NCI-H2171 (cell line): ENCODE measurements at regions not wholly inside any gene's neighbourhood (a gene's known extent, or its start where the extent isn't known, plus 50 kb on each side); places are given as distances from the start of the nearest gene placed in this dataset.

Experiments
- DNase-seq: peaks from one replicate; lab custom pipeline; 2025; lab: John Stamatoyannopoulos, UW

DNA sequence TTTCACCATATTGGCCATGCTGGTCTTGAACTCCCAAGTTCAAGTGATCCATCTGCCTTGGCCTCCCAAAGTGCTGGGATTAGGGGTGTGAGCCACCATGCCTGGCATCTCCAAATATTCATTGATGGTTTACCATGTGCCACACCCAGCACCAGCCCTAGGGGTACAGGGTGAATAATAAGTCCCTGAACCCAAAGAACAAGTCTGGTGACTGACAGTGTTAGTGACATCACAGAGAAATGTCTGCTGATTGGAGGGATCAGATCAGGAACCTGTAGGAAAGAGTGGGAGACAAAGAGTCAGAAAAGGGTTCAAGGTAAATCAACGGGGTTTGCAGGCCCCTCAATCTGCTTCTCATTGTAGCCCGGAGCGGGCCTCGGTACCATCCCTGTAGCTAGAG lies 118.4 kb upstream of the NABP1 start:
- DNase-seq = no peak

DNA sequence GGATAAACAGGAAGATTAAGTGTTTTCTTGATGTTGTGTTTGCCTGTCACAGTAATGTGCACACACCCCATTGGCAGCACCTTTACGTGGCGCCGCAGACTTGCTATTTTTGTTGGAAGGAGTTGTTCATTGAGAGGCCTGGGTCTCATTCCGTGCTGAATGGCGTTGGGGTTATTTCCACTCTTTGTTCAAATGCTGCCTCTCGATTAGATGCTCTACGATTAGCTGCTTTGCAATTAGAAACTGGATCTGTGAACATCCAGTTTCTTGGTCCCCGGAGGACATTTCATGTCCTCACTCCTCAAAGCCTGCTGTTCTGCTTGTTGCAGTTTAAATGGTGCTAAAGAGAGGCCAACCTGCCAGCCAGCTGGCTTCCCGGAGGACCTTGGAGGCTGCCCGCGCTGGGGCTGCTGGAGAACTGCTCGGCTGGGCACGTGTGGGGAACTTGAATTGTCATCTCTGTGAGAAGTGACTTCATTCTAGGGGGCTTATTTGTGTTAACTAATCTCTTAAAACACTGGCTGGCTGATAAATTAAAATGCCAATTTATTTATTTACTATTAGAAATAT lies 117.4 kb upstream of the NABP1 start:
- peak; percentile 57 for DNase-seq

DNA sequence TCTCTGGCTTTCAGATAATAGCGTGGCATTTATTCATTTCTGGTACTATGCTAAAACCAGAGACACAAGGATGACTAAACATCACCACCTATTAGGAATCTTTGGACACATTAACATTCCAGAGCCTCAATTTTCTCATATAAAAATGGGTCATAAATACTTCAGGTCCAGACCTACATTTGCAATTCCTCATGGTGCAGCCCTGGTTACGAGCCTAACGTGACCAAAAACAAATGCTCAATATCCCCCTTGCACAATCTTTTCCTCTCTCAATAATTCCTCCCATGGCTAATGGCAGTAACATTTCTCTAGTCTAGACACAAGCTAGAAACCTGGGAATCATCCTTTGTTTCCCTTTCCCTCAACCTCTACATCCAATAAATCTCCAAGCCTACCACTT lies 112.8 kb upstream of the NABP1 start:
- no peak for DNase-seq

DNA sequence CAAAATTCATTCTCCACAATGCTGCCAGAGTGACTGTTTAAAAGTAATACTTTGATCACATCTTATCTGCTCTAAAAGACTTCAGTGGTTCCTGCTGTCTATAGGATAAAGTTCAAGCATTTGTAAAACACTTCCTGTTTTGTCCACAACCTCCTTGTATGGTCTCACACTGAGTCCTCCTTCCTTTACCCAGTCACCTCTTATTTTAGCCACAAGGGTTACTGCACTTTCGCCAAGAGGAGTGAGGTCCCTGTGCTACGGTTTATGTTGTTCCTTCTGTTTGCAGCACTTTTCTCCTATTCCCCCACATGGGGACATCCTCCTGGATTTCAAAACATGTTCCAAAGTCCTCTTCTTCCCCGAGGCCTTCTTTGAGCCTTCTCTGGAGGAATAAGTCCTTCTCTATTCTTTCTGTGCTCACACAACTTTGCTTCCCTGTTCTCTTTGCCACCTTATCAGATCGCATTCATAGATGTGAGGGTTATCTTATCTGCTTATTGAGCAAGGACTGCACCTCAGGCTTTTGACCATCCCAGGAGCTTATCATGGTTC lies 112.2 kb upstream of the NABP1 start:
- DNase-seq = no peak

DNA sequence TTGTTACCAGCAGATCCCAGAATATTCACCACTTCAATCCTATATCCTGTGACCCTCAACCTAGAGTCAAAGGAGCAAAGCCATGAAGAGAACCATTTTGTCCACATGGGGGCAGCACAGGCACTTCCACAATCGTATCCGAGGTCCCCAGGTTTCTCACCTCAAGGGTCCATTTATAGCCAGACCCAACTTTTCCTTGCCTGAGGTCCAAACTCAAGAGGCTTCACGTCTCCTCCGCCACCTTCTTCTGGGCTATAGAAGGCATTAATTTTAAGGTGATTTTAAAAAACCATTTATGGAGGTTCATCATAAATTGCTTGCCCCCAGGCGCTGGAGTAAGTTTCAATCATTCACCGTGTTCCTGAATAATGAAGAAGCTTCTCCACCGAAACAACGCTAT lies 111.6 kb upstream of the NABP1 start:
- peak; percentile 22 for DNase-seq

DNA sequence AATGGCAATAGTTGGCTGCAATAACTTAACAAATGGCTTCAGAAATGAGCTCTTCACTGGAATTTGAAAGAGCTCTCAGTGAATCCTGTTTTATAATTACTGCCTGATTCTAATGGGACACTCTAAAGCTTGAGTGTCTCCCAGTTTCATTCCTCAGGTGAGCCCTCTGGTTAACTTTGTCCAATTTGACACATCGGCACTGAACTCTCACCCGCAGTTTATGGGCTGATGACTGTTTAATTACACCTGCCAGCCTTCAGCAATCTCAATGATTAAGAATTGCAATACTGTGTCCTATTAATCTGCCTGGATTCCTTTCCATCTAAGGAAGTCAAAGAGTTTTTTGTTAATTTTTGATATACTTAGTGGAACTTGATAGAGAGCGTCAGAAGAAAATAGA lies 110.7 kb upstream of the NABP1 start:
- no peak for DNase-seq

DNA sequence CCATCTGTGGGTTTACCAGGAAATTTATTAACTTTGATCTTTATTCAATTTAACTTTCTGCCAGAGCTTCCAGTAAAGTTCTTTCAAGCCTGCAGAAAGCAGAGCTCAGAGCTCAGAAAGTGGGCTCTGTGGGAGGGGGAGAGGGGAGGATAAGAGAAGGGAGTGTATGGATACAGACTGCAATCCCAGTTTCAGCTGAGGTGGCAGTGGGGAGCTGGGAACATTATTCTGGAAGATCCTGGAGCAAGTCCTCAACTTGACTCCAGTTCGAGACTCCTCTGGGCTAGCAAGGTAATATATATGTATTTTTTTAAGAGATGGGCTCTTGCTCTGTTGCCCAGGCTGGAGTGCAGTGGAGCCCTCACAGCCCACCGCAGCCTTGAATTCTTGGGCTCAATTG lies 108.9 kb upstream of the NABP1 start:
- DNase-seq = no peak

DNA sequence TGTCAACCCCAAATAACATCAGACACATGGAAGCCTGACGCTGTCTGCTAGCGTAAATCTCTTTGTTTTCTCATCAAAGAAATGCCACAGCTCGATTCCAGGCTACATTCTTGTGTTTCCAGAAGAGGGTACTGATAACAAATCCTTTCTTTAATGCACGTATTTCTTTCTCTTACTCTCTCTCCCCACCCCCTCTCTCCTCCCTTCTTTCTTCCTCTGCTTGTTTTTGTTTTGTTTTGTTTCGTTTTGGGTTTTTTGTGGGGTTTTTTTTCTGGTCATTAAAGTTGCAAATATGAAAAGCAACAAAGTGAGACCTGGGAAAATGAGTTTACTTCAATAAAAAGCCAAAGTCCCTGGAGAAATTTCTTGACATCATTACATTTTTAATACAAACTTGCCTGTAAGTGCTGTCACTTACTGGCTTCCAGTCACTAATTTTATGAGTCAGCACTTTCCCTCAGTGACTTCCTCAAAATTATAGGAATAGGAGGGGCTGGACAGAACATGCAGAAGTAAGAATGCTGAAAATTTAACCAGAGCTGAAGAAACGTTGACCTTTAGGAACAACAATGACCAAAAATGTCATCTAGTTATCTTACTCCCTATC lies 106.7 kb upstream of the NABP1 start:
- DNase-seq = no peak

DNA sequence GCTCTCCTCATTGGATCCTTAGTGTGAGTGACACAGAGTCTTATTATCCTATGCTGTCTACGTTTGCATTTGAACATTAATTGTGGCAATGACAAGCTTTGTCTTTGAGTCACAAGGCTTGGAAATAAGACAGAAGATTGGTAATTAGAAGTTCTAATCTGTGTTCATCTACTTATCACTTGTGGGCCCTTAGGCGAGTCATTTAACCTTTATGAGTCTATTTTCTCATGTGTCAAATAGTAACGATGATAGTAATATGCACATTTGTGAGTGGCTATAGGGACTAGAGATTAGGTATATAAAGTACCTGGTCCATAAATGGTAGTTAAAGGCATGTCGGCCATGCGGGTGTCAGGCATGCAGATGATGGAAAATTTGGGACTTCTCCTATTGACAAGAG lies 105.6 kb upstream of the NABP1 start:
- DNase-seq = no peak

DNA sequence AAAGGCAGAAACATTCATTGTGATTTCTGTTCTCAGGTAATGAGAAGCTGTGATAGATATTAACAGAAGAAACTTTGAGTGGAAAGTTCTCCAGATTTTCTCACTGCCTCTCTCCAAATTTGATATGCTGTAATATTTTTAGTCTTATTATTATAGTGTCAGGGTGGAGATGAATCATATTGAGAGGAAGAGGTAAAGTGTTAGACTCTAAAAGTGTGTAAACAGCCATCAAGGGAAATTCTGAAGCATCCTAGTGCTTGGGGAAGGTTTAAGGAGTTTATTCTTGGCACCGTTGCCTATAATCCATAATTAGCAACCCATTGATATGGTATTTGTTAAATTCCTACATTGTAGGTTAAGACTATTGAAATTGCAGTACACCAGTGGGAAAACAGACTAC lies 104.7 kb upstream of the NABP1 start:
- no peak for DNase-seq

DNA sequence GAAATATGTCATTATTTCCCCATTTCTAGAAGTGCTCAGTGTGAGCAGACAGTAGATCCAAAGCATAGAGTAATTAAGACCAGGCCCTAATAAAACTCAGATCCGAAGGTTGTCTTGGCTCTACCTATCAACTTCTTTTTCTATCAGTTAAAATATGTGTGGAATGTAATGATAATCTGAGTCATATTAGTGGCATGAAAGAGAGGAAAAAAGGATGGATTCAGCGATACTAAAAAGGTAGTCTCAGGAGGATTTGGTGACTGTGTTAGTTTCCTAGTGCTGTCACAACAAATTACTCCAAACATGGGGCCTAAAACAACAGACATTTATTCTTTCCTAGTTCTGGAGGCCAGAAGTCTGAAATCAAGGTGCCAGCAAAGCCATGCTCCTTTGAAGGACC lies 103.7 kb upstream of the NABP1 start:
- no peak for DNase-seq

DNA sequence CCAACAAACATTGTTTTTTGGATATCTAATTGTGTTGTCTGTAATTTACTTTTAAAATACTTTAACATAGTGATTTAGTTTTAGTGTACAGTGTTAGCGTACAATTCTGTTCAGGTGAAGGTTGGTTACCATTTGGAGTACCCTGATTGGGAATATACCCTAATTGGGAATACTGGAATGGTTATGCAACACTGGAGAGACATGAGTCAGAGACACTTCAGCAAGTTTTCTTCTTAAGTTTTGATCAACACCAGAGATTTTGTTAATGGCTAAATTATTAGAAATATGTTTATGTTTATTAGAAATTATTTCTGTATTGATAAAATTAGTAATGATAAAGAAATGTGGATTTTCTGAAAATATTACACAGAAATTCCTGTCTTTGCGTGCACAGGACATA lies 100.3 kb upstream of the NABP1 start:
- no peak for DNase-seq

DNA sequence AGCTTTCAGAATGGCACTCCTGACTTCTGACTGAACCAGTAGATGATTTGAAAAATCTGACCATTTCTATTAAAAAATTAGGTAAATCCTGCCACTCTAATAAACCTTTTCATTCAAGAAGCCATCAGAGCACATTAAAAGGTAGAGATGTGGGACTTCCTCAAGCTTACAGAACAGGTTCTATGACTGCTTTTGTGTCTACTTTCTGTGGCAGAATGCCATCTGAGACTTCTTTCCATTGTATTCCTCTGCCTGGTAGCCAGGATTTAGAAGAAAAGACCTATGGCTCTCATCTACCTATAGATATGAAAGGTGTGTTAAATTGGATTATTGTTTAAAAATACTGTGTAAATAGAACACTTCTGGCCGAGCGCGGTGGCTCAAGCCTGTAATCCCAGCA lies 99.9 kb upstream of the NABP1 start:
- DNase-seq = no peak

DNA sequence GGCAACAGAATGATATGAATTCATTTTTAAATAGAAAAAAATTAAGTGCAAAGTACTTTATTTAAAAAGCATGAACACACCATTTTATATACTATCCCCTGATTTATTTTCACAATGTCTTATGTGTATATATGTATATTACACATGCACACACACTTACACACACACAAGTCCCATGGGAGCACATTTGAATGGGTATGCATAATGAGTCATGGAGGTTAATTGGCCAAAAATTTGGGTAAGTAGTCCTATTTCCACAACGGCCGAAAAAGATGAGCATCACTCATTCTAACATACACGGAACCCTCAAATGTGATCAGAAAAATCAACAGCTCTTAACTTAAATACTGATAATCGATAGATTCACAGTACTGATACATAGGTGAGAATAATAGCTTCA lies 97.4 kb upstream of the NABP1 start:
- no peak for DNase-seq

DNA sequence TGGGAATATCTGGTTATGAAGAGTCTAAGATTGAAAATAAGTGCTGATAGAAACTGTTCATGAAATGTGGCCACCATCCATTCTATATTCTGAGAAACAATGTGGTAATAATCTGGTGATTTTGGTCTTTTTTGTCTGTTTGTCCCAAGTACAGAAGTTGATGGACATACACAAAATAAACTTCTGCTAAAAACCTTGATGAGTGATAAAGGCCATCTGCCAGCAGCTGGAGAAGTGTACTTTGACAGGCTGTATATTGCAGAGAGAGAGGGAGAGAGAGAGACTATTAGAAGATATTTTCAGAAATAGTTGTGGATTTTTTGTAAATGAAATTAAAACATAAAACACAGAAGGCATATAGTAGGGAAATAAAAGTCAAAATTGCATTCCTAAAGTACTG lies 96.9 kb upstream of the NABP1 start:
- DNase-seq = no peak

DNA sequence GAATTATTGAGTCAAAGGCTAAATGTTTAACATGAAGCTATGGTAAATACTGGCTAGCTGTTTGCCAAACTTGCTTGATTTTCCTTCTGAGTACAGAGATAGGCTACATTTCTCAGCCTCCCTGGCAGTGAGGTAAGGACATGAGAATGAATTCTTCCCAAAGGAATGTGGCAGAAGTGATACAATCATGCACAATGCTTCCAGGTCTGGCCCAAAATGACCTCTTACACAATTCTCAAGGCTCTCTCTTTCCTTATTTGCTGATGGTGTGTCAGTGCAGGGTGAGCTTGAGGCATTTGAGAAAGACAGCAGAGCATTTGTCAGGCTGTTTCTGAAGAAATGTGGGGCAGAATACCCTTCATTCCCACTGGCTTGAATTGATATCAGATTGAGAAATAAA lies 95.6 kb upstream of the NABP1 start:
- DNase-seq = no peak

DNA sequence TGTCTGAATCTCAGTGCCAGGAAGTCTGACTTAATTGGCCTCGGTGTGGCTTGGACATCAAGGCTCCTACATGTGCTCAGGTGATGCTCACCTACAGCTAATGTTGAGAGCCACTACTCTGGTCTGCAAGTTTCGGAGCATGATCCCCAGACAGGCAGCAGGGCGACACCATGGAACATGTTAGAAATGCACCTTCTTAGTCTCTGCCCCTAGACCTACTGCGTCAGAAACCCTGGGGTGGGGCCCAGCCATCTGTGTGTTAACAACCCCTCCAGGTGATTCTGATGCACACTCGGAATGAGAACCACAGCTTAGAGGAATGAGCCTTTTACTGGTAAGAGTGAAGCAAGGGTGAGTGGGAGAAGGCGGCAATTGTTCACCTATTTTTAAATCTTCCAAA lies 86.9 kb upstream of the NABP1 start:
- no peak for DNase-seq

DNA sequence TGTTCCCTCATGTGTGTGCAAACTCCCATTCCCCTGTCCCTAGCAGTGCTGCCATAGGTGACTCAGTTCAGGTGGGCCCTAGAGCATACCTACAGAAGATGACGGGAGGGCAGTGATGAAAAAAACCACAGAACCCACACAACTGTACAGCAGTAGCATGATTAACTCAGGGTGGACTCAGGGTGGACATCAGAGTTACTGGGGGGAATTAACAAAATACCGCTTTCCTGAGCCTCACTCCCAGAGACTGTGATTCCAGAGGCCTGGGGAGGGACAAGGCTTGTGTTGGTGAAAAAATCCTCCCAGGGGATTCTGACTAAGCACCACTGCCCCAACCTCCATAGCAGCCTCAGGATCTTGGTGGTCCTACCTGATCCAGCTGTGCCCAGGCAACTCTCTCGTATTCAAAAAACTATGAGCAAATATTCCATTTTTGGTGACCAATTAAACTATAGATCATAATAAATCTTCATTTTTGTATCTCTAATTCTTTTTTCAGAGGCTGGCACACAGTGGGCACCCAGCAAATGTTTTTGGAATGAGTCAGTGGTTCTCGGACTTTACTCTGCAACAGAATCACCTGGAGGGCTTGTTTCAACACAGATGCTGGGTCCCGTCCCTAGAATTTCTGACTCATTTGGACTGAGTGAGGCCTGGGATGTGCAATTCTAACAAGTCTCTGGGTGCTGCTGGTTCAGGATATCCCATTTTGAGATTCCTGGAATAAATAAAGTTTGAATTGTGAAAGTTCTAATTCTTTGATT lies 84.1 kb upstream of the NABP1 start:
- DNase-seq = no peak

DNA sequence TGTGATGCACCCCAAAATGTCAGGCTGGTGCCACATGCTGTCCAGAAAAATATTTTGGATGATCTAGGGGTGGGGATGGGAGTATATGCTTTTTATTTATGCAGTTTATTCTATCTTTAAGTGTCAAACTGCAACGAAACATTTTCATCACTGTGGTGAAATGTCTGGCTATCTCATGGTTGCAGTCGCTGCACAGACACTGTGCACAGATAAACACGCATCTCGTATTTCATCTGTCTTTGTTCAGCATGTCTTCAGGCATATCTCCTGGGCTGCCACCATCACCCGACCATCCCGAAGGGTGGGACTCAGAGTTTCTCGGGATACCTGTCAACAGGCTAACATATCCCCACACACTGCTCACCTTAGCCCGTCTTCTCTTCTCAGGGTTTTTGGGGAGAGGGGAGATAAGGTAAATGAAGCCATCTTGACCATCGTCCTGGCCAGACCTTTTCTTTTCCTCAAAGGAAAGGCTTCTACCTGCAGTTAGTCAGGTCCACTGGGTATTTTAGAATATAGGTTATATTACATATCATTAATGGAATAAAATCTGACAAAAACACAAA lies 80.7 kb upstream of the NABP1 start:
- DNase-seq = no peak

DNA sequence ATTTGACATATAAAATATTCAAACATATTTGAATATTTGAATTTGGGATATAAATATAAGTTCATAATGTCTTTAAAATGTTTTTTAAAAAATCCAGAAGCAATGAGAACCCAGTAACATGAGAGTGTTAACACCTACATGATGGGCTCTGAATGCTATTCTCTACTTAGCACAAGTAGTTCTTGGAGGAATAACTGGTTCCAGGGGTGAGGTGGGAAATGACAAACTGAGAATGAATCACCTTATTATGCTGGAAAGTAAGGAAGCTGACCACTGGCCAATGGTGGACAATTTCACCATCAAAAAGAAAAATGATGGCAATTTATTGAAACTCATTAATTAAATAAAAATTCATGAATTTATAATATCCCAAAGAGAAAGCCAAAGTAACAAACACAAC lies 79.6 kb upstream of the NABP1 start:
- no peak for DNase-seq

DNA sequence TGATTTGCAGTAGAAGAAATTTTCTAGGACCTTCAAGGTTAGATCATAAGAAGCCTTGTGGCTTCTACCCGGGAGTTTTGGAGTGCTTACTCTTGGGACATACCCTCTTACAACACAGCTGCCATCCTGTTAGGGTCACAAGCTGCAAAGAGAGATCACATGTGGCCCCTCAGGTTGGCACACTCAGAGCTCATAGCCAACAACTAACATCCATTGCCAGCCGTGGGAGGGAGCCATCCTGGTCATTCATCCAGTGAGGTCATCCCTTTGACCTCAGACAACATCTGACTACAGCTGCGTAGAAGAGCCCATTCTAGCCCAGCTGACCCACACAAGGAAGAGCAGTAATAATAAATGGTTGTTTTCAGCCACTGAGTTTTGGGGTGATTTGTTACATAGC lies 76.9 kb upstream of the NABP1 start:
- DNase-seq = no peak

DNA sequence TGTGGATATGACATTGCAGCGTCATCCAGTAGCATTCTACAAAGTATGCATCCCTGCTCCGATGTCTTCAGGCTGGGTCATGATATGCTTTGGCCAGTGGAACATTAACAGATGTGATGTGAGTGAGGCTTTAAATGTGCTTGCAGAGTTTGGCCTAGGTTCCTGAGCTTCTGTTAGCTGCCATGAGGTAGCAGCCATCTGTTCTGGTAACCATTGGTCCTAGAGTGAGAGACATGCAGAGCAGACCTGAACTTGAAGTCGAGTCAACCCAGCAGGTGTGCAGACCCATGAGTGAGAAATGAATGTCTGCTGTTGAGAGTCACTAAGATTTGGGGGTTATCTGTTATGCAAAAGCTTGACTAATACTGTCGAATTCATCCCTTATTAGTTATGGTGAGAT lies 73.8 kb upstream of the NABP1 start:
- DNase-seq = no peak

DNA sequence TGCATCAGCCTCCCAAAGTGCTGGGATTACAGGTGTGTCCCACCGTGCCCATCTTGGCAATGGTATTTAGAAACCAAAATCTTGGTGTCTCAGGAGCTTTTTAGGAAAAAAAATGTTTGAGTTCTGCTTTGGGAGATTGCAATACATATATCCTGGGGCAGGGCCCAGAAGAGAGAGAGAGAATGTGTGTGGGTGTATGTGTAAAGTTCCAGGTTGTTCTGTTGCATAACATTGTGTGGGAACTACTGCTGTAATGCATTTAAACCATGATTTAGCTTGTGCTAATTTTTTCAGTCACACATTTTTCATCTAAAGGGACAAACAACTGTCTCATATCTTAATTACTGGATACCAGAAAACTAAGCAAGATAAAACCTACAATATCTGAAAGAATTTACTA lies 70.8 kb upstream of the NABP1 start:
- DNase-seq = no peak
